ENCODE measurements at regions not wholly inside any gene's neighbourhood (a gene's known extent, or its start where the extent isn't known, plus 50 kb on each side); places are given as distances from the start of the nearest gene placed in this dataset.

GRCh38 chr2:558302-558642 is 118.9 kb downstream of the TMEM18 start:
- in situ Hi-C loops (cut with MboI), result no loop called here
- CTCF ChIA-PET, result interaction anchor here (0.6 kb wide), 1 partner anchor 18 kb away, joined by 3 read pairs; no protein-coding TSS in a partner anchor
- SMC1A ChIA-PET (ENCODE audit: uncharacterized antibody, unreplicated experiment), result no interaction called here
- TF ChIP-seq SUPT20H (IDR thresholded peaks at IDR 0.05; ENCODE audit: borderline replicate concordance, control insufficient read depth, low read depth, low read length) (no peak), ATF7 (IDR thresholded peaks at IDR 0.05; ENCODE audit: low read depth) (no peak)
- POLR2A ChIA-PET, result no interaction called here
- 22% methylated on average over 6 of the region's 17 CpGs for WGBS (ENCODE audit: insufficient coverage, insufficient replicate concordance, low lambda C conversion rate, missing lambda C conversion rate)
- FAIRE-seq, result no peak
- intact Hi-C loops (cut with micrococcal nuclease; ENCODE audit: unreplicated experiment), result no loop called here
- Histone ChIP-seq H3K79me2 (ENCODE audit: control insufficient read depth, insufficient read depth, low read length) (no peaks in the 10 kb centered on the region), H3K27ac (ENCODE audit: control insufficient read depth, insufficient read depth) (no peak overlapping the region), H3K4me3 (no peak overlapping the region), H4K20me1 (ENCODE audit: control insufficient read depth, insufficient read depth) (no peaks in the 10 kb centered on the region), H2AFZ (ENCODE audit: control insufficient read depth, low read depth, low read length) (no peak overlapping the region), H3K27me3 (replicated peaks in 1 of 2; ENCODE audit: control insufficient read depth in 2 of 2, insufficient read depth in 2 of 2, low read length in 1 of 2) (0 out of 4 replicates have a peak, but pooled peaks cover 0 to 1% of the 10 kb centered on the region in 2 experiments), H3K9ac (ENCODE audit: control insufficient read depth, insufficient read depth, low read length) (no peak overlapping the region), H3K4me1 (ENCODE audit: control insufficient read depth, insufficient read depth, low read length) (no peaks in the 10 kb centered on the region), H3K4me2 (ENCODE audit: control insufficient read depth, insufficient read depth) (no peak overlapping the region), H3K36me3 (ENCODE audit: control insufficient read depth in 2 of 2, insufficient read depth in 2 of 2, low read length in 1 of 2) (no peaks in the 10 kb centered on the region), H3K9me3 (replicated peaks; ENCODE audit: control insufficient read depth, insufficient read depth, low read length) (no peaks in the 10 kb centered on the region)
- no peak for DNase-seq (ENCODE audit: low read depth, low spot score)
- no peak for ATAC-seq
- no TSS peak for BruUV-seq (replicated peaks)
- RAD21 ChIA-PET (ENCODE audit: unreplicated experiment), result no interaction called here

- Histone ChIP-seq H3K9ac (ENCODE audit: control insufficient read depth, insufficient read depth, low read length) (no peak overlapping the region), H4K20me1 (ENCODE audit: control insufficient read depth, insufficient read depth) (no peaks in the 10 kb centered on the region), H3K4me3 (no peak overlapping the region), H3K79me2 (ENCODE audit: control insufficient read depth, insufficient read depth, low read length) (no peaks in the 10 kb centered on the region), H3K9me3 (replicated peaks; ENCODE audit: control insufficient read depth, insufficient read depth, low read length) (no peaks in the 10 kb centered on the region), H3K27ac (ENCODE audit: control insufficient read depth, insufficient read depth) (no peak overlapping the region), H2AFZ (ENCODE audit: control insufficient read depth, low read depth, low read length) (no peak overlapping the region), H3K4me2 (ENCODE audit: control insufficient read depth, insufficient read depth) (no peak overlapping the region), H3K36me3 (ENCODE audit: control insufficient read depth in 2 of 2, insufficient read depth in 2 of 2, low read length in 1 of 2) (no peaks in the 10 kb centered on the region), H3K4me1 (ENCODE audit: control insufficient read depth, insufficient read depth, low read length) (no peaks in the 10 kb centered on the region), H3K27me3 (replicated peaks in 1 of 2; ENCODE audit: control insufficient read depth in 2 of 2, insufficient read depth in 2 of 2, low read length in 1 of 2) (0 out of 4 replicates have a peak, but pooled peaks cover 0 to 1% of the 10 kb centered on the region in 2 experiments)
- WGBS (ENCODE audit: insufficient coverage, insufficient replicate concordance, low lambda C conversion rate, missing lambda C conversion rate), result 50% methylated on average over 34 of the region's 34 CpGs
- intact Hi-C loops (cut with micrococcal nuclease; ENCODE audit: unreplicated experiment) (no loop called here), in situ Hi-C loops (cut with MboI) (no loop called here)
- CTCF ChIA-PET, result interaction anchor here (0.6 kb wide), 1 partner anchor 17 kb away, joined by 3 read pairs; no protein-coding TSS in a partner anchor
- no peak for TF ChIP-seq NKRF (conservative IDR thresholded peaks at IDR 0.05)
- TF ChIP-seq E2F8 (IDR thresholded peaks at IDR 0.05; ENCODE audit: low read depth, partially characterized antibody), result no peak
- TF ChIP-seq MTA2 (IDR thresholded peaks at IDR 0.05; ENCODE audit: low read depth), result no peak
- ATAC-seq (no peak), DNase-seq (ENCODE audit: low read depth, low spot score) (no peak), FAIRE-seq (no peak)
- BruUV-seq (replicated peaks), result no TSS peak
- SMC1A ChIA-PET (ENCODE audit: uncharacterized antibody, unreplicated experiment), result no interaction called here
- RAD21 ChIA-PET (ENCODE audit: unreplicated experiment), result no interaction called here
- POLR2A ChIA-PET, result no interaction called here
Measured at GRCh38 chr2:557635-558301, 119.4 kb downstream of the TMEM18 start.

Measured in GM12878 (cell line).